Gastrocnemius medialis (tissue), 4 donors: ENCODE measurements at regions not wholly inside any gene's neighbourhood (a gene's known extent, or its start where the extent isn't known, plus 50 kb on each side); places are given as distances from the start of the nearest gene placed in this dataset.

Experiments
- ATAC-seq, 2 donors: fragments of 150-250 bp; one replicate each; pipeline ENCODE4 v1.9.1; 2016
- DNase-seq, 2 donors: peaks; one replicate each; pipeline ENCODE4 v3.0.0-alpha.2; 2019
- H3K27ac ChIP-seq, 4 donors: fragments of 200-600 bp; sonication (generic); 1 replicate in 1 of 4; 2 replicates in 3 of 4; pipeline ENCODE4 v1.5.1; 2016 to 2018; ENCODE audit warnings: mild to moderate bottlenecking in 2 of 4, moderate library complexity in 1 of 4
- H3K27me3 ChIP-seq, 3 donors: fragments of 200-600 bp; sonication (generic) in 2 of 3; 1 replicate in 1 of 3; 2 replicates in 2 of 3; pipeline versions ENCODE4 v1.5.1 to v1.6.0; 2016 to 2019; ENCODE audit warnings: mild to moderate bottlenecking in 1 of 3, moderate library complexity in 1 of 3
- H3K36me3 ChIP-seq, 2 donors: fragments of 200-600 bp; sonication (generic) in 1 of 2; one replicate each; pipeline ENCODE4 v1.5.1; 2017 to 2018
- H3K4me1 ChIP-seq, 2 donors: fragments of 200-600 bp; sonication (generic) in 1 of 2; one replicate each; pipeline ENCODE4 v1.5.1; 2016 to 2017; ENCODE audit warnings: mild to moderate bottlenecking in 2 of 2
- H3K4me3 ChIP-seq, 4 donors: fragments of 200-600 bp; sonication (generic) in 3 of 4; 1 replicate in 1 of 4; 2 replicates in 3 of 4; pipeline ENCODE4 v1.5.1; 2016 to 2019; ENCODE audit warnings: mild to moderate bottlenecking in 2 of 4
- H3K9me3 ChIP-seq, 3 donors: fragments of 200-600 bp; sonication (generic) in 2 of 3; 1 replicate in 1 of 3; 2 replicates in 2 of 3; pipeline ENCODE4 v1.5.1; 2016 to 2019
- POLR2A ChIP-seq, 2 donors: fragments of 450-650 bp; IDR thresholded peaks; one replicate each; pipeline ENCODE4 v1.6.1; 2017; ENCODE audit warnings: antibody characterized with exemption in 2 of 2, mild to moderate bottlenecking in 2 of 2, moderate library complexity in 2 of 2
- in situ Hi-C, 4 donors: fragments of 200-750 bp; cut with MboI; loops; one replicate each; pipeline versions ENCODE4 v1.15.0 to v1.8.0; 2017; ENCODE audit warnings: low sequenced_read_pairs in 4 of 4
- intact Hi-C: fragments of 100-400 bp; cut with DNase I; formaldehyde crosslinking; loops from one replicate; pipeline ENCODE4 v1.15.1; 2023; ENCODE audit warnings: low total_unique reads
- TF ChIP-seq, protein P1 (sequence below), 5 experiments: fragments of 450-650 bp in 3 of 5; fragments of 200-600 bp in 2 of 5; sonication (generic) in 2 of 5; IDR thresholded peaks in 4 of 5; conservative IDR thresholded peaks in 1 of 5; 1 replicate in 4 of 5; 2 replicates in 1 of 5; pipeline ENCODE4 v1.5.1; 2016 to 2019; ENCODE audit warnings: antibody characterized with exemption in 5 of 5, mild to moderate bottlenecking in 3 of 5, moderate library complexity in 3 of 5

DNA sequence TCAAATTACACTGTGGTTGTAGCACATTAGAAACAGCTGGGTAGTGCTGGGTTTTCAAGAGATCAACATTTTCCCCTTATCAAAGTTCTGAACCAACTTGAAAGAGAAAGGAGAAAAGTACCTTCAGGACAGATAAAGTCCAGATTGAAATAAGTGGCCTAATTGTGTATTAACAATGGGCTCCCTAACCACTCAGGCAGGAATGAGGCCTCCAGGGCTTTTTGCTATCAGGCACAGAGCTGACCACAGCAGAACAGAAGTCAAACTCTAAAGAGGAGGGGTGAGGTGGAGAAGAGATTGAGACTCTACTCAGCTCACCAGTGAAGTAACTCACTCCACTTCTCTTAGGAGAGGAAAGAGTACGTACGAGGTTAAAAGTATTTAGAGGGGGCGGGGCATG is 394.1 kb upstream of the PHF14 start:
- ATAC-seq = no peak
- Histone ChIP-seq H3K27ac (no peak overlapping the region), H3K4me3 (no peak overlapping the region), H3K4me1 (no peaks in the 10 kb centered on the region), H3K9me3 (no peaks in the 10 kb centered on the region), H3K27me3 (no peaks in the 10 kb centered on the region), H3K36me3 (no peaks in the 10 kb centered on the region)
- TF ChIP-seq POLR2A (IDR thresholded peaks at IDR 0.05) = no peak
- TF ChIP-seq, protein P1, sequence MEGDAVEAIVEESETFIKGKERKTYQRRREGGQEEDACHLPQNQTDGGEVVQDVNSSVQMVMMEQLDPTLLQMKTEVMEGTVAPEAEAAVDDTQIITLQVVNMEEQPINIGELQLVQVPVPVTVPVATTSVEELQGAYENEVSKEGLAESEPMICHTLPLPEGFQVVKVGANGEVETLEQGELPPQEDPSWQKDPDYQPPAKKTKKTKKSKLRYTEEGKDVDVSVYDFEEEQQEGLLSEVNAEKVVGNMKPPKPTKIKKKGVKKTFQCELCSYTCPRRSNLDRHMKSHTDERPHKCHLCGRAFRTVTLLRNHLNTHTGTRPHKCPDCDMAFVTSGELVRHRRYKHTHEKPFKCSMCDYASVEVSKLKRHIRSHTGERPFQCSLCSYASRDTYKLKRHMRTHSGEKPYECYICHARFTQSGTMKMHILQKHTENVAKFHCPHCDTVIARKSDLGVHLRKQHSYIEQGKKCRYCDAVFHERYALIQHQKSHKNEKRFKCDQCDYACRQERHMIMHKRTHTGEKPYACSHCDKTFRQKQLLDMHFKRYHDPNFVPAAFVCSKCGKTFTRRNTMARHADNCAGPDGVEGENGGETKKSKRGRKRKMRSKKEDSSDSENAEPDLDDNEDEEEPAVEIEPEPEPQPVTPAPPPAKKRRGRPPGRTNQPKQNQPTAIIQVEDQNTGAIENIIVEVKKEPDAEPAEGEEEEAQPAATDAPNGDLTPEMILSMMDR (IDR thresholded peaks at IDR 0.05 in 4 of 5, conservative IDR thresholded peaks at IDR 0.05 in 1 of 5) = no peak
- DNase-seq = no peak
- in situ Hi-C loops = no loop called here
- intact Hi-C loops = no loop called here

- Histone ChIP-seq H3K9me3 (no peaks in the 10 kb centered on the region), H3K36me3 (no peaks in the 10 kb centered on the region), H3K27me3 (no peaks in the 10 kb centered on the region), H3K4me3 (no peak overlapping the region), H3K4me1 (no peaks in the 10 kb centered on the region), H3K27ac (no peak overlapping the region)
- TF ChIP-seq, protein P1 (IDR thresholded peaks at IDR 0.05 in 4 of 5, conservative IDR thresholded peaks at IDR 0.05 in 1 of 5) = no peak
- no peak for TF ChIP-seq POLR2A (IDR thresholded peaks at IDR 0.05)
- ATAC-seq (no peak), DNase-seq (no peak)
- in situ Hi-C loops = no loop called here
- intact Hi-C loops = no loop called here
Measured at GRCh38 chr7:10584886-10585285, 388.8 kb upstream of the PHF14 start.

- no peak for DNase-seq
- Histone ChIP-seq H3K27ac (no peak overlapping the region), H3K36me3 (no peaks in the 10 kb centered on the region), H3K4me3 (no peak overlapping the region), H3K27me3 (no peaks in the 10 kb centered on the region), H3K4me1 (no peaks in the 10 kb centered on the region), H3K9me3 (no peaks in the 10 kb centered on the region)
- intact Hi-C loops = no loop called here
- no peak for ATAC-seq
- TF ChIP-seq, protein P1 (IDR thresholded peaks at IDR 0.05 in 4 of 5, conservative IDR thresholded peaks at IDR 0.05 in 1 of 5) = no peak
- no peak for TF ChIP-seq POLR2A (IDR thresholded peaks at IDR 0.05)
- in situ Hi-C loops = no loop called here
Measured at GRCh38 chr7:10588084-10588483, 385.6 kb upstream of the PHF14 start.

- Histone ChIP-seq H3K27ac (no peak overlapping the region), H3K36me3 (no peaks in the 10 kb centered on the region), H3K4me1 (no peaks in the 10 kb centered on the region), H3K27me3 (no peaks in the 10 kb centered on the region), H3K4me3 (no peak overlapping the region), H3K9me3 (no peaks in the 10 kb centered on the region)
- no peak for TF ChIP-seq POLR2A (IDR thresholded peaks at IDR 0.05)
- TF ChIP-seq, protein P1 (IDR thresholded peaks at IDR 0.05 in 4 of 5, conservative IDR thresholded peaks at IDR 0.05 in 1 of 5) = no peak
- intact Hi-C loops (no loop called here), in situ Hi-C loops (no loop called here)
- DNase-seq (no peak), ATAC-seq (no peak)
Measured at GRCh38 chr7:10592604-10593003, 381.1 kb upstream of the PHF14 start.

DNA sequence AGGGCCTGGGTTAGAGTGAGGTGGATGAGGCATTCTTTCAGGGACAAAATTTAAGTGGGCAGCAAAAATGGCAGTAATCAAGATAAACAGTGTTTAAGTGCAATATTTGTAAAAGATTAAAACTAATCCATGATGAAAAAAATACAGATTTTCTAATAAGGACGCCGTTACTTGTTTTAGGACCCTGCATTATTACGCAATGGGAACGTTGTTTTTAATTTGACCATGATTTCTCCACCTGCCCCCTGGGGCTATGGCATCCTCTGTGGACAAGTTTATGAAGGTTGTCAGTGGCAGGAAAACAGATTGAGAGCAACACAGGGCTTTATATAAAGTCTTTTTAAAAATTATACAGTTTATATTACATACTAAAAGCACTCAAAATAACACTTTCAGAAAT is 380.6 kb upstream of the PHF14 start:
- intact Hi-C loops = no loop called here

More for the DNA sequence above, 380.6 kb upstream of the PHF14 start:
- H3K9me3 ChIP-seq = no peaks in the 10 kb centered on the region
- H3K27ac ChIP-seq = no peak overlapping the region
- H3K4me1 ChIP-seq = no peaks in the 10 kb centered on the region
- in situ Hi-C loops = no loop called here
- DNase-seq (no peak), ATAC-seq (no peak)
- H3K4me3 ChIP-seq = no peak overlapping the region
- H3K27me3 ChIP-seq = no peaks in the 10 kb centered on the region
- no peaks in the 10 kb centered on the region for H3K36me3 ChIP-seq
- TF ChIP-seq, protein P1 (IDR thresholded peaks at IDR 0.05 in 4 of 5, conservative IDR thresholded peaks at IDR 0.05 in 1 of 5) = no peak
- no peak for TF ChIP-seq POLR2A (IDR thresholded peaks at IDR 0.05)
